GM18511 (cell line): ENCODE measurements at regions not wholly inside any gene's neighbourhood (a gene's known extent, or its start where the extent isn't known, plus 50 kb on each side); places are given as distances from the start of the nearest gene placed in this dataset.
"Not testable (repeated sequence)": the region's sequence is repeated elsewhere in the genome, so short reads cannot be mapped to it uniquely, and the experiment has no call there.

Experiments used
- ATAC-seq: cut with Tn5 transposase; IDR thresholded peaks from one replicate; pipeline ENCODE4 v1.9.1; 2021; ENCODE audit warnings: mild to moderate bottlenecking, moderate library complexity; ENCODE audit not compliant: unreplicated experiment

GRCh38 chr20:40848526-40848925 is 159.5 kb upstream of the MAFB start:
- ATAC-seq, result no peak

GRCh38 chr20:40849456-40849855 is 160.4 kb upstream of the MAFB start:
- no peak for ATAC-seq

DNA sequence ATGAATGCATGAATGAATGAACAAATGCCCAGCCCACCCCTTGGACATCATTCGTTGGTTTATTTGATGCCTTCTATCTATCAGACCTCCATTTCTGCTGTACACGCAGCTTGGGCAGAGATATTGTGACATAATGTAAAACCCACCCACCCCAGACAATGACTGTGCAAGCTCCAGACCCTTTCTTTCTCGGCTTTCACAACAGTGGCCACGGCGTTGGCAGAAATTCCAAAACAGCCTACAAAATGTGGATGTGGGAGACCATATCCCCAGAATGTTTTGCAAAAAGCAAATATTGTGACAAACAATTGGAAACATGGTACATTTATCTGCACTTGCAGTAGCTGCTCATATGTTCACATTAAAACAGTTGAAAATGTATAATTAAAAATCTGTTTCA is 162.0 kb upstream of the MAFB start:
- ATAC-seq, result no peak

- no peak for ATAC-seq
These were observed 166.2 kb upstream of the MAFB start for GRCh38 chr20:40855269-40855668.

DNA sequence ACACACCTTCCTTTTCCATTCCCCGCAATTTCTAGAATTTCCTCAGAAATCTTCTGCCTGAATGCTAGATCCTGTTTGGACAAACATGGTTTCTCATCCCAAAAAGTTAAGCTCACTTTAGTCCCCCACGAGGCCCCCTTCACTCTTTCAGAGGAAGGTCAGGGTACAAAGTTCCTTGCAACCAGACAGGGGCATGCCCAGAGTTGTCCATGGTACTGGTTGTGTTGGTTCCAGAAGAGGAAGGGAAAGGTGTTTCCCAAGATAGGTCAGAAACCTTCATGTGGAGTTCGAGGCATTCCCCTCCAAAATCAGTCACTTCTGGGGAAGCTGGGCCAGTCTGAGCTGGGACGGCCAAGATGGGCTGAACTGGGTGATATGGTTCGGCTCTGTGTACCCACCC is 167.6 kb upstream of the MAFB start:
- ATAC-seq, result no peak

DNA sequence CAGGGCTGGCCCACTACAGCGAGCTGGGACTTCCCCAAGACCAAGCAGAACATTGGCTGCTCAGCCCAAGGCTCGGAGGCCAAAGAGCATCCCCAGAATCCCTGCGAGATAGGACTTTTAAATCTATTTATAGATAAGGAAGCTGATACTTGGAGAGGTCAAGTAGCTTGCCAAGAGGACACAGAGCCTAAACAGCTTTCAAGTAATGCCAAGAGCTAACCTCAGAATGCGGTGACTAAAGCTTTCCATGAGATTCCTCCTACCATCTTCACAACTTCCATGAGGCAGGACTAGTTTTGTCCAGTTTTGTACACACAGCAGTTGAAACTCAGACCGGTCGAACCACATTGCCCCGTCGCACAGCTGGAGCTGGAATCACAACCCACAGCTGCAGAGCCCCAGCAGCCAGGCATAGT is 168.1 kb upstream of the TOP1 start:
- ATAC-seq, result no peak

DNA sequence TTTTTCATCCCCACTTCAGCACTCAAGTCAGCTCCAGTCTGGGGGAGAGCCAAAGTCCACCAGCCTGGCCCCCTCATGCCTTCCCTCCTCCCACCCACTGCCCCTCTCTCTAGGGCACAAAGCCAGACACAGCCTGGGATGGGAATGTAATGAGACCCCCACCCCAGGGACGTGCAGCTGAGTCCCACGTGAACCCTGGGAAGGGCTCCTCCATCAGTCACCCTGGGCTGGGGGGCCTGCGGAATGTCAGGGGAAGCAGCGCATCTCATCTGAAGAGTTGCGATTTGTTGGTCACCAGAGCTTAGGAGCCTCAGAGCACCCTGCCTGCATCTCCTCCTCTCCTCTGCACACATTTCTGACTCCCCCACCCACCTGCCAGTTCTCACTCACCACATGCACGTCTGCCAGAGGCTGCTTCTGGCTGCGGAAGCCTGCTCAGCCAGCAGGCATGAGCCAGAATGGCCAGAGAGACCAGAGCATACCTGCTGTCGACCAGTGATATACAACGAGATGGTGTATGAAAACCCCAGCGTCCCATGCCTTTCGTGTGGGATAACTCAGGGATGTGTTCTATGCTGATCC is 167.1 kb upstream of the TOP1 start:
- ATAC-seq, result no peak

GRCh38 chr20:40863355-40863919 is 165.2 kb upstream of the TOP1 start:
- no peak for ATAC-seq

DNA sequence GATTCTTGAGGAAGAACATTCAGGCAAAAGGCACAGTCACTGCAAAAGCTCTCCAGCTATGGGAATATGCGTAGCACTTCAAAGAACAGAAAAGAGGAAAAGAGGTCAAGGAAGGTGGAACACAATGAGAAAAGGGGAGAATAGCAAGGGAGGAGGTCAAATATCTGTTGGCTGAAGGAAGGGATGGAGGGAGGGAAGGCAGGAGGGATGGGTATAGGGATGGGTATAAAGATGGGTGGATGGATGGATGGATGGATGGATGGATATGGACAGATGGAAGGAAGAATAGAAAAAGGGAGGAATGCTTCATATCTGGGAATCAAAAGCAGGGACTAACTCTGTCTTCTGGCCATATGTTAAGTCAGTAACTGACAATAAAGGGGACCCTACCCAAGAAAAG is 164.2 kb upstream of the TOP1 start:
- ATAC-seq, result no peak

DNA sequence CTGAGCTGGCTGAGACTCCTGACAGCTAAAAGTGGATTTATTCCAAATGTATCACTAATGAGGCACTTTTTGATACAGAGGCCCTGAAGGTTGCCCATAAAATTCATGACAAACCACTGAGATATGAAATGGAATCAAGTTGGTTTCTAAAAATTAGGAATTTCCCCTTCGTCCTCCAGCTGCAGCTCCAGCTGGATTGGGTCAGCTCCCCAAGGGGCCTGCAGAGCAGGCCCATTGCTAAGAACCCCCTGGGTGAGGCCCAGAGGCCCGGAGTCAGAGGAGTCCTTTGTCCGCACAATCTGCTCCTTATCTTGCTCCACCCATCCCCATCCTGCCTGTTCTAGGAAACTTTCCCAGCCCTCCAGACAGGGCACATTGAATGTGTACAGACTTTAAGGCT is 163.5 kb upstream of the TOP1 start:
- no peak for ATAC-seq

DNA sequence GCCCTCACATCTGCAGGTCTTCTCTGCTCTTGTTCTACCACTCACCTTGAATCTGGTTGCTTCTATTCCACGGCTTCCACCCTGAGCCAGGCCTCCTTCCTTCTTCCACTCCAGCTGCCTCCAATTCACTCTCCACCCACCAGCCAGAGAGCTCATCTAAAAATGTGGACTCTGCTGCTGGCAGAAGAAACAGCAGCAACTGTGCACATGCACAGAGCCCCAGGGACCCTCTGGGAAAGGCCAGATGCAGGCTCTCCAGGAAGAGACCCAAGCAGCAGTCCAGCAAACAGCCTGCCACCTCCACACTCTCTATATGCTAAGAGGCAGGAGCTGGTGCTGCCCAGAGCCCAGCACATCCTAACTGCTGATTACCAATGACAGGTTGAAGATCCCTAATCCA is 162.6 kb upstream of the TOP1 start:
- no peak for ATAC-seq

DNA sequence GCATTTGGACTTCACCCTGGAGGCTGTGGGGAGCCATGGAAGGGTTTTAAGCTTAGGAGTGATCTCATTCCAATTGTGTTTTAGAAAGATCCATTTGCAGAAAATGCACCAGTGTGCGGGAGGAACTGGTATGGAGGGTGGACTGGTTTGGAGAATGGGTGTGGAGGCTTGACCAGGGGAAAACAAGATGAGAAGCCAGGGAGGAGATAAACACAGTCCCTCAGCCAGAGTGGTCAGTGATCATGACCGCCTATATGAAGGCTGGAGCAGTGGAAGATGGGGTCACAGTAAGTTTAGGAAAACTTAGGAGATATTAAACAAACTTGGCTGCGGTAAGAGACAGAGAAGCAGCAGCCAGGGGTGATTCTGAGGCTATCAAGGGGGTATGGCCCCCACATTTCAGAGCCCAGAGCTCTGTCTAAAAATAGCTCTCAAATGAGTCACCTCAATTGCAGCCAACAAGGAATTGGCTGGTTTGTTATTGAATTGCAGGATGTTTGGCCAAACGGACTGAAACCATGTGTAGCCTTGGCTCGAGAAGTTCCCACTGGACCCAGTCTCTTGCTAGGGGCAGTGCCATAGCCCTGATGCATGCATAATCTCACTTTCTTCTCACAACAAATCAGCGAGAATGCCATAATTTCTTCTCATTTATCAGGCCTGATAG is 159.9 kb upstream of the TOP1 start:
- no peak for ATAC-seq

GRCh38 chr20:40869218-40870147 is 159.1 kb upstream of the TOP1 start:
- ATAC-seq, result no peak

DNA sequence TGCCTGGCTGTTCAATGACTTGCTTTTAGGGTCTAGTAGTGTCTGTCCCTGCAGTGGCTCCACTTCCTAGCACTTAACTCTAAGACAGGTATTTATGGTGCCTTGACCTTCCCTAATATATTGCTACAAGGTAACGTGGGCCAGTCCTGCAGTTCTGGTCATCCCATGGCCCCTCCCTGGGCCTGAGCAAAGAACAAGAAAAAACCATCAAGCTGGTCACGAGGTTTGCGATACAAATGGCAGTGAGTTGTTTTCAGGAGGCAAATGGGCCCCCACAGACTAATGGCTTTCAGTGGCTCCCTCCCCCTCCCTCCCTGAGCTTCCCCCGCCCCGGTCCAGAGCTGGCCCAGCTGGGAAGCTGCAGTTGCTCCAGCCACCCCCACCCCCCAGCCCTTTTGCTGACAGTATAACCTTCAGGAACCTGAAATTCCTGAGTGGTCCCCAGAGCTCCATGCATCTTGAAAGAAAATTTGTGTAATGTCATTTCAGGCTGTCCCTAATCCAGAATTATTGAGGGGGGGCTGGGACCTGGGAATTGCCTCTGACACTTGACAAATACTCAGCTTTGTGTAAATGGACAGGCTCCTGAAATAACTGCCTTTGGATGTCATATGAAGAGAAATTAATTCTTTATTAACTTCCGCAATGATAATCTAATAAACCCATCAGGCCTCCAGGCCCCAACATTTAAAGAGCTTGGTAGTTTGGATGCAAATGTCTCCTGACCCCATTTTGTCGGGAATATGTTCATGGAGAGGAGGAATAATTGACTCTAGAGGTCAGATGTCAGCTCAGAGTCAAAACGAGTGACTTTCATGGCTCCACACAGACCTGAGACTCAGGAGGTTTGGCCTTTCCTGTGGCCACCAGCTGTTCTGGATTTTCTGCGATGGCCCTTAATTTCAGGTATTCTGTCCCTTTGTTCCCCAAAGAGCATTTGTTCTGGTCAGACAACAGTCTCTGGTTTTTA is 153.2 kb upstream of the TOP1 start:
- ATAC-seq, result no peak

GRCh38 chr20:40878099-40878498 is 150.5 kb upstream of the TOP1 start:
- ATAC-seq, result not testable (repeated sequence)

- peak; percentile 41 for ATAC-seq
These were observed 148.4 kb upstream of the TOP1 start for GRCh38 chr20:40880063-40880728.

DNA sequence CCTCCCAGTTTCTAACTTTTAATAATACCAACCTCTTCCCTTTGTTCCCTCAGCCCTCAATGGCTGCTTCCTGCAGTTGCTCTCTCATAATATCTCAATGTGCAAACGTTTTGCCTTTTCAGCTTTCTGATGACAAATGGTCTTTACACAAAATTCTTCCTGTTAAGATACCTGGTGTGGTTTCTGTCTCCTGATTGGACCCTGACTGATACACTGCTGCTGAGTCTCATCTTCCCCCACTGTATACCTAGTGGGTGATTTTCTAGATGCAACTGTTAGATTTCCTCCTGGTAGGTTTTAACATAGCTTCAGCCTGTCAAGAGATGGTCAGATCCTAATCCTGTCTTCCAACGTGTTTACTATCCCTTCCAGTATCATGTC is 147.9 kb upstream of the TOP1 start:
- no peak for ATAC-seq

- no peak for ATAC-seq
These were observed 146.5 kb upstream of the TOP1 start for GRCh38 chr20:40882152-40882551.

DNA sequence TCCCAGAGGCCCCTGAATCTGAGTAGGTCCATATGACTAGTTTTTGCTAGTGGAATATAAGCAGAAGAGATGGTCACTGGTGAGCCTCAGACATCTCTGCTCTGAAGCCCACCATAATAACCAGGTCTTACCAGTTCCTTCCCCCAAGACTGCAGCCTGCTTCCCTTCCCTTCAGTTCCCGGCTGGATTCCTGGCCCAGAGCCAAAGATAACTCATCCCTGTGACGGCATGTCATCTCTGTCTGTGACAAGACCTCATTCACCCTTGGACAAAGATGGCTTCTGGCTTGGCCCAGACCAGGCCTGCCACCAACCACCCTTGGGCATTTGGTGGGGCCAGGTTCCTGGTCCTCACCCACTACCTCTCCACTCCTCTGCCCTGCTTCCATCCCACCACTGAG is 145.5 kb upstream of the TOP1 start:
- no peak for ATAC-seq

GRCh38 chr20:40887105-40887504 is 141.5 kb upstream of the TOP1 start:
- ATAC-seq, result no peak
